Transverse colon (tissue), 4 donors: ENCODE measurements at regions not wholly inside any gene's neighbourhood (a gene's known extent, or its start where the extent isn't known, plus 50 kb on each side); places are given as distances from the start of the nearest gene placed in this dataset.

ENCODE experiments used
- DNase-seq: peaks from one replicate; pipeline ENCODE4 v3.0.0-alpha.2; 2019
- H3K27ac ChIP-seq, 4 donors: fragments of 200-600 bp; sonication (generic); 2 replicates each; pipeline ENCODE4 v1.5.1; 2016 to 2018; ENCODE audit warnings: inconsistent platforms in 4 of 4
- H3K27me3 ChIP-seq: fragments of 200-600 bp; sonication (generic); 2 replicates; pipeline ENCODE4 v1.5.1; 2017; ENCODE audit warnings: inconsistent platforms
- H3K36me3 ChIP-seq, 4 donors: fragments of 200-600 bp; sonication (generic); 2 replicates each; pipeline ENCODE4 v1.5.1; 2017 to 2019; ENCODE audit warnings: inconsistent platforms in 4 of 4
- H3K4me1 ChIP-seq, 4 donors: fragments of 200-600 bp; sonication (generic); 2 replicates each; pipeline ENCODE4 v1.5.1; 2017 to 2020; ENCODE audit warnings: inconsistent platforms in 4 of 4
- H3K4me3 ChIP-seq, 4 donors: fragments of 200-600 bp; sonication (generic); 1 replicate in 1 of 4; 2 replicates in 3 of 4; pipeline versions ENCODE4 v1.5.1 to v1.6.1; 2017 to 2019; ENCODE audit warnings: inconsistent platforms in 4 of 4
- H3K9me3 ChIP-seq, 2 donors: fragments of 200-600 bp; sonication (generic); 2 replicates each; pipeline ENCODE4 v1.5.1; 2017 to 2019; ENCODE audit warnings: inconsistent platforms in 2 of 2
- EP300 ChIP-seq: sonication (generic); formaldehyde crosslinking; IDR thresholded peaks from one replicate; pipeline ENCODE4 v1.6.1; 2017; ENCODE audit warnings: antibody characterized with exemption, low read depth
- POLR2A ChIP-seq: fragments of 450-650 bp; IDR thresholded peaks from one replicate; pipeline ENCODE4 v1.6.1; 2016; ENCODE audit warnings: antibody characterized with exemption, mild to moderate bottlenecking, moderate library complexity
- POLR2AphosphoS5 ChIP-seq, 3 donors: sonication (generic); formaldehyde crosslinking; IDR thresholded peaks; one replicate each; pipeline ENCODE4 v1.6.1; 2016; ENCODE audit warnings: antibody characterized with exemption in 3 of 3
- WGBS, 2 donors: methylation state at CpG; one replicate each; pipeline ENCODE4 v1.1.5; 2018; ENCODE audit warnings: low coverage in 1 of 2; 5-methylcytosine and 5-hydroxymethylcytosine counted together
- in situ Hi-C, 4 donors: fragments of 200-750 bp; cut with MboI; loops; one replicate each; pipeline versions ENCODE4 v1.15.0 to v1.15.1; 2017; ENCODE audit warnings: low sequenced_read_pairs in 3 of 4, low pct_ligation_motif_present in 1 of 4, low pct_unique_long_range_greater_than_20kb in 1 of 4
- intact Hi-C: fragments of 100-400 bp; cut with DNase I; formaldehyde crosslinking; loops from one replicate; pipeline ENCODE4 v1.15.1; 2023; ENCODE audit warnings: low total_unique reads
- TF ChIP-seq, protein P1 (sequence below), 5 experiments: fragments of 200-600 bp in 3 of 5; fragments of 450-650 bp in 2 of 5; sonication (generic) in 3 of 5; IDR thresholded peaks; 1 replicate in 2 of 5; 2 replicates in 3 of 5; pipeline ENCODE4 v1.5.1; 2016 to 2017; ENCODE audit warnings: antibody characterized with exemption in 5 of 5, inconsistent platforms in 3 of 5, mild to moderate bottlenecking in 2 of 5, moderate library complexity in 1 of 5

GRCh38 chr12:126889501-126889900, 1377.5 kb upstream of the TMEM132C start:
- H3K36me3 ChIP-seq = no peaks in the 10 kb centered on the region

GRCh38 chr12:126890097-126890496, 1376.9 kb upstream of the TMEM132C start:
- Histone ChIP-seq H3K4me1 (no peaks in the 10 kb centered on the region), H3K27me3 (no peaks in the 10 kb centered on the region), H3K9me3 (no peaks in the 10 kb centered on the region), H3K27ac (no peak overlapping the region), H3K36me3 (no peaks in the 10 kb centered on the region), H3K4me3 (no peak overlapping the region)
- 62 to 64% methylated on average over 2 of the region's 2 CpGs for WGBS, 2 donors
- in situ Hi-C loops (no loop called here), intact Hi-C loops (no loop called here)
- TF ChIP-seq EP300 (no peak), POLR2AphosphoS5 (IDR thresholded peaks at IDR 0.05) (no peak), POLR2A (no peak)
- TF ChIP-seq, protein P1, sequence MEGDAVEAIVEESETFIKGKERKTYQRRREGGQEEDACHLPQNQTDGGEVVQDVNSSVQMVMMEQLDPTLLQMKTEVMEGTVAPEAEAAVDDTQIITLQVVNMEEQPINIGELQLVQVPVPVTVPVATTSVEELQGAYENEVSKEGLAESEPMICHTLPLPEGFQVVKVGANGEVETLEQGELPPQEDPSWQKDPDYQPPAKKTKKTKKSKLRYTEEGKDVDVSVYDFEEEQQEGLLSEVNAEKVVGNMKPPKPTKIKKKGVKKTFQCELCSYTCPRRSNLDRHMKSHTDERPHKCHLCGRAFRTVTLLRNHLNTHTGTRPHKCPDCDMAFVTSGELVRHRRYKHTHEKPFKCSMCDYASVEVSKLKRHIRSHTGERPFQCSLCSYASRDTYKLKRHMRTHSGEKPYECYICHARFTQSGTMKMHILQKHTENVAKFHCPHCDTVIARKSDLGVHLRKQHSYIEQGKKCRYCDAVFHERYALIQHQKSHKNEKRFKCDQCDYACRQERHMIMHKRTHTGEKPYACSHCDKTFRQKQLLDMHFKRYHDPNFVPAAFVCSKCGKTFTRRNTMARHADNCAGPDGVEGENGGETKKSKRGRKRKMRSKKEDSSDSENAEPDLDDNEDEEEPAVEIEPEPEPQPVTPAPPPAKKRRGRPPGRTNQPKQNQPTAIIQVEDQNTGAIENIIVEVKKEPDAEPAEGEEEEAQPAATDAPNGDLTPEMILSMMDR (IDR thresholded peaks at IDR 0.05) = no peak
- DNase-seq = no peak

More at GRCh38 chr12:126889501-126889900, 1377.5 kb upstream of the TMEM132C start:
- intact Hi-C loops = no loop called here
- DNase-seq = no peak
- TF ChIP-seq, protein P1 (IDR thresholded peaks at IDR 0.05) = no peak
- TF ChIP-seq POLR2A (no peak), POLR2AphosphoS5 (IDR thresholded peaks at IDR 0.05) (no peak), EP300 (no peak)
- Histone ChIP-seq H3K27me3 (no peaks in the 10 kb centered on the region), H3K27ac (no peak overlapping the region), H3K4me1 (no peaks in the 10 kb centered on the region), H3K4me3 (no peak overlapping the region), H3K9me3 (no peaks in the 10 kb centered on the region)
- in situ Hi-C loops = no loop called here
- WGBS, 2 donors = 45 to 63% methylated on average over 4 of the region's 4 CpGs

GRCh38 chr12:126891789-126892188, 1375.2 kb upstream of the TMEM132C start:
- no peaks in the 10 kb centered on the region for H3K9me3 ChIP-seq
- H3K27ac ChIP-seq = no peak overlapping the region
- TF ChIP-seq EP300 (no peak), POLR2AphosphoS5 (IDR thresholded peaks at IDR 0.05) (no peak), POLR2A (no peak)
- TF ChIP-seq, protein P1 (IDR thresholded peaks at IDR 0.05) = no peak
- DNase-seq = no peak
- H3K36me3 ChIP-seq = no peaks in the 10 kb centered on the region
- in situ Hi-C loops (no loop called here), intact Hi-C loops (no loop called here)
- H3K4me3 ChIP-seq = no peak overlapping the region
- WGBS, 2 donors = 97 to 100% methylated on average over 1 of the region's 1 CpG
- no peaks in the 10 kb centered on the region for H3K27me3 ChIP-seq
- H3K4me1 ChIP-seq = no peaks in the 10 kb centered on the region

- Histone ChIP-seq H3K27ac (no peak overlapping the region), H3K36me3 (no peaks in the 10 kb centered on the region), H3K4me1 (no peaks in the 10 kb centered on the region), H3K9me3 (no peaks in the 10 kb centered on the region), H3K27me3 (peaks cover 12% of the 10 kb centered on the region), H3K4me3 (no peak overlapping the region)
- TF ChIP-seq POLR2A (no peak), EP300 (no peak)
- DNase-seq = no peak
- 78% methylated on average over 2 to 4 of the region's 4 CpGs for WGBS, 2 donors
- intact Hi-C loops (no loop called here), in situ Hi-C loops (no loop called here)
These were observed 1370.7 kb upstream of the TMEM132C start for GRCh38 chr12:126895951-126896913.
